Dermis microvascular lymphatic vessel endothelial cell (primary cell): ENCODE measurements at regions not wholly inside any gene's neighbourhood (a gene's known extent, or its start where the extent isn't known, plus 50 kb on each side); places are given as distances from the start of the nearest gene placed in this dataset.

Experiments
- DNase-seq, 2 donors: peaks; one replicate each; pipeline versions ENCODE4 v3.0.0 to v3.0.0-alpha.2; 2010; ENCODE audit warnings: low read depth in 2 of 2

DNA sequence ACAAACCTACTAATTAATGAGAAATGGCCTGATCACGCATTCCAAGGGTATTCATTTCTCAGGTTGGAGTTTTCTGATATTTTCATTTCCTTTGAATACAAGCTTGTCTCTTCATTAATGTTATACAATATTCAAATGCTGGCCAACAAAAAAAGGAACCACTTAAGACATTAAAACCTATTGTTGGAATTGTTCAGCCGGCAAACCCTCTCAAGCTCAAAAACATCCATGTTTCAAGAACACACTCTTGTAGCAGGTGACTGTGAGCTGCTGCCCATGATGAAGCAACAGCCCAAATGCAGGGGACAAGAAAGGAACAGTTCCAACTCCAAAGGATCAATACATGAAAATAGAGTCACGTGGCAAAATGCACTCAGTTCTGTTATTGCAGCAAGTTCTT is 454.5 kb downstream of the BCL11A start:
- DNase-seq, result no peak

DNA sequence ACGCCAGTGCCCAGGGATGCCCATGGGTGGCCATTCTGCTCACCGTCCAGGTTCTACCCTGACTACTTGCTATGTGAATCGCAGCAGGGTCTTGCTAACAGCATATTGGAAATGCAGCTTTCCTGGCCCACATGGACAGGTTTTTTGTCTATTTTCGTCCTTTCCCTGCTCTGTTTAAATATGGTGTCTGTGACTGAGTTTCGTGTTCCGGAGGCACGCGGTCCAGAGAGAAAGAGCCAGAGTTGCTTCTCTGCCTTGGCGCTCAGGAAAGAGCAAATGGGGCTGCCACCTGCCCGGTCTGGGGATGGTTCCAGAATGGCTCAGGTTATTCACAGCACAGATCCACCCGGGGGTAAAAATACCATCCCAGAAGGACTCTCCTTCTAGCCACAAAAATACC is 456.2 kb downstream of the BCL11A start:
- DNase-seq, result no peak

DNA sequence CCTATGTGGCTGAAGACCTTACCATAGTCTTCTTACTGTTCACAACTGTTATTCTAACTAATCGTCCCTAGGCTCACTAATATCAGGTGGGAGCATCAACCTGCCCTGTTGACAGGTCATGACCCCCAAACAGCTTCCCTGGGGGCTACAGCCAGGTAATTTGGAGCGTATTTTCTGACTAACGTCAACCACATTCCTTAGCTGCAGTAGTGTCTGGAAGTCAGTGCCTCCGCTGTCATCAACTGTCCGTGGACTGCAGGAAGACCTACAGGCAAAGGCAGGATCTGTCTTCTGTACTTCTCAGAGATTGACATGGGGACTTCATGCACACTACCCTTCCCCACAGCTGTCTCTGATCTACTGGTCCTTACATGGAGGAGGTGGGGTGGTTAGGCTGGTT is 456.9 kb downstream of the BCL11A start:
- no peak for DNase-seq

DNA sequence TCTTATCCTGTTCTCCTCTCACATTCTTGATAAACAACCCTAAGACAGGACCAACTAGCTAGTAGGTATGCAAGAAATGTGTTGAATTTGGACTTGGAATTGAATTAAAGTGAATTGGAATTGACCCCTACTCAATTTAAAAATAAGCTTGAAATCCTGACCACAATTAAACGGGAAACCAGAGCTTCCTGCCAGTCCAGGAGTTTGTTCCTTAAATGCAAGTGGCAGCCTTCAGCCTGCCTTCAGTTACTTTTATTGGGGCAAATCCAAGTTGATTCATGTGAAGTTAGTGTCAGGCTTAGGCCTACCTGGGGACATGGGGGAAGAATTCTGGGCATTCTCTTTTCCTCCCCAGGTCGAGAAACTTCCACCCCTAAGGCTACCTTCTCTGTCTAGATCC is 457.6 kb downstream of the BCL11A start:
- DNase-seq, result no peak

DNA sequence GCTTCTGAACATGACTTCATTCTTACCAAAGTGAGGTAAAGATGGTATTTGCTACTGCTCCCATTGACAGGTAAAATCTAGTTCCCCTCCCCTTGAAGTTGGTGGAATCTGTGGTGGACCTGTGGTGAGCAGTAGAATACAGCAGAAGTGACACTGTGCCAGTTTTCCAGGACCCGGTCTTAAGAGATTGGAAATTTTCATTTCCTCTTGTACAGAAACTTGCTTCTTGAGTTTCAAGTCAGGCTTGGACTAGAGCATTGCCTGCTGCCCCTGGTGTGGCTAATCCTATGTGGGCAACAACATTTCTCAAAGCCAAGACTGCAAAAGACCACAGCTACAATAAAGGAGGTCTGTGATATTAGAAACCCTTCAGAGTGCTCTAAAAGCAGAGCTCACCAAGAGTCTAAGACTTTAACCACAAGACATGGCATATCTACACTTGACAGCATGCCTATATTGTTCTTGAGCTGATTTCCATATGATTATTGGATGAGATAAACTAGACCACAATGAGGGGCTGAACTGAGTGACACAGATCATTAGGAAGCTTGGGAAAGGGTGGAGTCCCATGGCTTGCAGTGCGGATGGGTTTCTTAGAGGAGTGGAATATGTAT is 458.1 kb downstream of the BCL11A start:
- no peak for DNase-seq

DNA sequence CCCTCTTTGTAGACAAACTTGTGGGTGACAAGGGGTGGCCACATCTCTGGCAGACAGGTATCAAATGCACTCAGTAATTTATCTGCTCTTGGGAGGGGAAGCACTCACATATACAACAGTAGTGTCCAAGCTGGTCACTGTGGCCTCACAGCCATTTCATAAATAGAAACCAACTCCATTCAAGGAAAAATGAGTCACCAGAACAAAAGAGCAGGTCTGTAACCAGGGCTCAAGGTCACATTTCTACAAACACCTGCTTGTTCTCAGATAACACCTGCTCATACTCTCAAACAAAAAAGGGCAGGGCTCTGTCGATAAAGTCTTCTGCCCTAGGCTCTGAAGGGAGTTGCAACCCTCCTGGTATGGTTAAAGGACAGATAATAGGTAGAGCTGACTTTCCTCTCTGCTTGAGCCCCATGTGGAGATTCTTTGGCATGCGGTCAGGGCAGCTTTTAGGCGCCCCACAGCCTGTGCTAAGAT is 459.0 kb downstream of the BCL11A start:
- no peak for DNase-seq

DNA sequence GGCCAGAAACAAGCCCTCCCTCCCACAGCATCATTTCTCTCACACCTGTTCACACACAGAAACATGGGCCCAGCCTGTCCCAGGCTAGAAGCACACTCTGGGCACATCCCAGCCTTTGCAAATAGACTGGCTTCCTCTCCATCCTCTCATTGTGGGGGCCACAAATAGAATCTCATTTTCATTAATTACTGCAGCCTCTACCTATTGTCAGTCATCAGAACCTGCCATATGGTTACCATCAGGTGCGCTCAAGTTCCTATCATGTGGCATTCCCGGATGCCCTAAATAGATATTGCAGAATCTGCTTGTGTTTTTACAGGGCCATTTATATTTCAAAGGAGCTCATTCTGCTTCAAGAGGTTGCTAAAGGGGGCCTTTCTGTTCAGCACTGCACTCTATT is 460.7 kb downstream of the BCL11A start:
- DNase-seq, result no peak

DNA sequence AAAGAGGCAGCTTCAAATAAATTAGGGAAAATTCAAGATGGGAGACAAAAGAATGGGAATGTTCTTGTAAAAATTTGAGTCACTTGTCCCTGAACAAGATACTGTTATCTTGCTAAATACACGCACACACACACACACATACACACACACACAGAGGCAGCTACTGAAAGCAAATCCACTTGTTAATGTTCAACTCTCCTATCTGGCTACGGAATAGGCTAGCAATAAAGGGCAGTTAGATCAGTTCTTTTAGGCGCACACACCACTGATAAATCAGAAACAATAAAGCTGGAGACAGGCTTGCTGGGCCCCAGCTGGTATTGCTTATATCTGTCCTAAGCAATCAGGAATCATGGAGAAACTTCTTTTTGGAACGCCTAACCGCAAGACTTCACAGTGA is 461.6 kb downstream of the BCL11A start:
- DNase-seq, result no peak

DNA sequence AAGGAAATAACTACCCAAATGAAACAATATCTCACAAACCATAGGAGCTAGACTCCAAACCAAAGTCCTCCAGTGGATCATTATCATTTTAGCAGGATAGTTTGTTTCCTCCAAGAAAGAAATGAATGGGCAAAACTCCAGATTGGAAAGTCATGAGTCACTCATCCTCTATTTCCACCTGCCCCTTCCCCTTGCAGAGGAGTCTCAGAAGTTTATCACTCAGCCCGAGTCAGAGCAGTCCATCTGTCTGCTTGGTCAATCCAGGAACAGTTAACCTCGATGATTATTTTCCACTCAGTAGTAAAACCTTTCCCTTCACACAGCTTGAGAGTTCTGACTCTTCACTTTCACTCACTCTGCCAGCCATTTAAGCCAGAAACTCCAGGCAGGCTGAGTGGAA is 462.2 kb downstream of the BCL11A start:
- no peak for DNase-seq

DNA sequence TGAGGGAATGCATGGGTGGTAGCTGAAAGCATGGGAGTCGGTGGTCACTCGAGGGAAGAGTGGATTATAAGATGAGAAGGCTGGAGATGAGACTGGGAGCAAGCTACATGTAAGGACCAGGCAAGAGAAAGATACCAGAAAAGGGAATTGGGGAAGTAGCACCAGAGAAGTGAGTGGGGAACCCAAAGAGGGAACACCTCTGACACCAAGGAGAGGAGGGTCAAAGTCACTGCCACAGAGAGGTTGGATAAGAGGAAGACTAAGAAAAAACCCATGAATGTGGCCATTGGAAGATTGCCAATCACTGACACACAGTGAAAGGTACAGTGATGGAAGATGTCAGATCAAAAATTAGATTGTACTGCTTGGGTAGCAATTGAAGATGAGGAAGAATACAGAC is 473.9 kb downstream of the BCL11A start:
- DNase-seq, result no peak

DNA sequence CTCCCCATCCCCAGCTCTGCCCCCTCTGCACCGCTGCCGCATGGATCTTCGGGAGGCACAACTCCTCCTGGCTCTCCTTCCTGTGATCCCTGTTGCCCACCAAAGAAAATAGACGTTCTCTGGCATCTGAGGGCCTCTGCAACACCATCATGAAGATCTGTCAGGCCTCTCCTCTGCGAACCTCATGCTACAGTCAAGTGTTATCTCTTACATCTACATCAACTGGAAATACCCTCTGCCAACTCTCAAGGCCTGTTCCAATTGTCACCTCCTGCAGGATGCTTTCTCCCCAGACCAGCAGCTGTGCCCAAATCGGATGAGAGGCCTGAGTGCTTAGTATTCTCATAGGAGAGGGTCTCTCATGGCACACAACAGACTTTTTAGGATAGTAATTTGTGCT is 478.4 kb downstream of the BCL11A start:
- no peak for DNase-seq

DNA sequence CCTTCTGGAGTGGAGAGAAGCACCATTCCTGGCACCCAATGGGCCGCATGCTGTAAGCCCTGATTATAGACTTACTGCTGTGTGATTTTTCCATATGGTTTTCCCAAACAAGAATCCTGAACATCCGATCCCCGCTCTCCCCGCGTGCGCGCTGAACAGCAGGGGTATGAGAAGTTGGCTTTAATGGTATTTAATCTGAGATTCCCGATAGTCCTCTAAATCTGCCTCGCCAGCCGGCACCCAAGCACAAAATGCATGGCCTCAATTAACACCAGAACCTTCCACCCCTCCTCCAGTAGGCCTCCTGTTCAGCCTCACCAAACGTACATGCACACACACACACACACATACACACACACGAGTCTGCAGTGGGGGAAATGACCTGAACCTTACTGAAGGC is 480.3 kb downstream of the BCL11A start:
- no peak for DNase-seq

DNA sequence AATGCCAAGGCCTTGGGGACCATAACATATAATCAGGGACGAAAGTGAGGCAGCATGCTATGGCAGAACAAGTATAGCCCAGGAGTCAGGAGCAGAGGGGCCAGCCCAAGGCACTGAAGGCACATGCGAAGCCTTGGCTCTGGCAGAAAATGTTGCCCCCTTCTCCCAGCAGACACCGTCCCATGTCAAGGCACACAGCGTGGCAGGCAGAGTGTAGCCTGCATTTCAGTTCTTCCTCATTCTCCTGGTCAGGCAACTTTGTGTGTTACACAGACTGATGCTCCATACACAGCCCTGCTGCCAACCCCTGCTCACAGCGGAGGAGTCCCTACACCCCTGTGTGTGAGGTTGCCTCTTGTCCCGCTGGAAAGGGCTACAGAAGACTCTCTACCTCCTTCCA is 480.8 kb downstream of the BCL11A start:
- DNase-seq, result no peak

DNA sequence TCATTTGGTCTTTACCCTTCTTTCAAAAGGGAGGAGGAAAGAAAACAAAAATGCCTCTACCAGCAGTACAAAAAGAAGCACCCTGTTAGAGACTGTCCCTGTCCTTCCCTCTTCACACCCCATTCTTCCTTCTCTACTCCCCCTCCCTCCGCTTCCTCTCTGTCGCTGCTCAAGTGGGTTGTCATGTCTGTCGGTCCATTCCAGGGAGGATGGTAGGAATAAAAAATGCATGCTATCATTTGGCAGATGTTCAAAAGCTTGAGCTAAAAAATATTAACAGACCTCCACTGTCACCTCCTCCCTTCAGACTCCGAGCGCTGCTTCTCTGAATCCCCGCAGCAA is 482.0 kb downstream of the BCL11A start:
- DNase-seq, result no peak

DNA sequence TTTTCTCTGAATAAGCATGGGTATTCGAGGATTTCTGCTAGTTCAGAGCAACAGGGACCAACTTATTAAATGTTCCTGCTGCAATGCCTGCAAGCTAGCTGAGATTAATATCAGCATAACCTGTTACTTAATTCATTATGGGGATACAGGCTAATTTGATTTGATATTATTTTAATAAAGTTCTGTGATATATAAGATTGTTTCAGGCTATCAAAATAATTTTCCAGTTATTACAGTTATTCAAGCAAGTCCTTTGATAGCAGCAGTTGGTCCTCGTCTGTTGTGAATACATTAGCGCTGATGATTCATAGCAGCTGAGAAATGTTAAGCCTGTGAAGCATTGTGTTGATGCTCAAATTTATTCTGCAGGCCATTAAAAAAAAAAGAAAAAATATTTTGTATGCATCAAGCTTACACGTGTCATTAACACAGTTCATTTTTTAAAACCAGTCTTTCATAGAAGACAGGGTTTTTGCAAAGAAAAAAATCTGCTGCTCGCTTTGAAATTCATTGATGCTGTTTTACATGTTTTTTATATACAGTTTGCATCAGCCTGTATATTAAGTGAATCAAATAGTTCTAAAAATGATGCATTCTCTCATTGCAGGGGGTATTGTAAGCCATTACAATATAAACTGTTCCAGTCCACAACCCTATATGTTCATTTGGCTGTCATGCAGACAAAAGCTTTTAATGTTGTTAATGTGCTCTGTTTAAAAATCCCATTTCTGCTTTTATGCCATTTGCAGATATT is 482.5 kb downstream of the BCL11A start:
- no peak for DNase-seq

DNA sequence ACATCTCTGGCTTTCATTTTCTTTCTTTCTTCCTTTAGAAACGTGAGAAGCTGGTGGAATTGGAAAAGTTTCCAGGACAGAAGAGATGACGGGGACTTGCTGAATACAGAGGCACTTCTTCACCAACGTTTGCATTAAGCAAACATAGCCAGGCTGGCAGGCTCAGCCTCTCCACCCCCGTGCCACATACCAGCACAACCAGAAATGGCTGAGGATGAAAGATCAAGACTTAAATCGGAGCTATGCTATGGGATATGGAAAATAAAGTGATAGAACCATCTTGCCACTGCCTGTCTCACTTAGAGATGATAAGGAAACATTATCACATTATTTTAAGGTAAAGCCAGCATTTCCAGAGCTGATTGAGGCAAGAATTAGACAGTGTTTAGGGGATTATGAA is 483.3 kb downstream of the BCL11A start:
- no peak for DNase-seq

DNA sequence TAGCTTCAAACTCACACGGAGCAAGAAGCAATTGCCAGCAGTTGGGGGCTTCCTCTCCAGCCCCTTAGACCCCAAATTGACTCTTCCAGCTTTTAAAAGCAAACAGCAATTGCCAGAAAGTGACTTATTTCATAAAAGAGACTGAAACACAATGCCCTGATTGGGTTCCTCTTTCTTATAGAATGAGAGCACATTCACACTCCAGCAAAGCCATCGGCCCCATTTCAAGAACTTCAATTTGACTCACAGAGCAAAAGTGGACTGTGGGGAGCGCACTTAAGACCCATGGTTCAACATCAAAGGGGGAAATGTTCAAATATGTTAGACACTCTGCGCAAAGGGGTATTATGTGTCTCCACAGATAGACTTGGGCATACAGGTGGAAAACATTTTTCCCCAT is 484.7 kb downstream of the BCL11A start:
- no peak for DNase-seq

DNA sequence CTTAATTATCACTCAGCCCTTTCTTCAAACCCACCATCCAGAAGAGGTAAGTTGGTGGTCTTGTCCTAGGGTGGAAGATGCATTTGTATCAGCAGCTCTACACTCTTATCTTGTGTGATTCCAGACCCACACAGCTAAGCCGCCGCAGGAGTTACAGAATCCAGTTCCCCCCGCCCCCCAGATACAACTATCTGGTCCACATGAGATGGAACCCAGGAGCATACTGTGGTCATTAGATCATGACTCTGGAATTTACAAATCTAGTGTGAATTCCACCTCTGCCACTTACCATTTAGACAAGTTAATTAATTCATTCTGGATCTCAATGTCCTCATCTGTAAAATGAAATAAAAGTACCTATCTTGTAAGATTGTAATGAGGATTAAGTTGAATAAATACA is 486.4 kb downstream of the BCL11A start:
- no peak for DNase-seq

DNA sequence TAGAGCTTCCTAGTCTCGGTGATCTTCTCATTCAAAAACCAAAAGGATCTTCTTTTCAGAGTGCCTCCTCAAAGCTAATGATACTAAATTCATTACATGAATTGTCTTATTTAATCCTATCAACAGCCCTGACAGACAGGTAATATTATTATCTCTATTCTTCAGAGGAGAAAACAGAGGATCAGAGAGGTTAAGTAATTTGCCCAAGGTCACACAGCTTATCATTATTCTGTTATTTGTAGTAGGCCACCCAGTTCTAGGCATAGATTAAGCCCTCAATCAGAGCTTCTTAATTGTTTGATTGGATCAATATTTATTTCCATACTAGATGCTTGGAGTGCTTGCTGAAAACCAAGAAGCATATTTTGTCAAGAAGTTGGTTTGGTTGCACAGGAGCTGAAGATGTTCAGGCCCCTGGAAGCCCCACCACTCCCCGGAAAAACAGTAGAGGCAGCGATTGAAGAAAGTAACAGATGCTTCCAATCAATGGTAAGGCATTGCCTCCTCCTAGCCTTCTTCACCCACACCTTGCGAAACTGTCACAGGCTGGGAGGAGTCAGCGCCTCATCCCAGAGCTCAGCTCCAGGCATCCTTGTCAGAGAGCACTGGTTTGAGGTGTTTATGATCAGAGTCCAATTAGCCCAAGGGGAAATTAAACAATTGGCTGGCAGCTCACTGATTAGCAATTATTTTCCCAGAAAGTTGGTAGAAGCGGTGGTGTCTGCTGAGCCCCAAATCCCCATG is 487.2 kb downstream of the BCL11A start:
- DNase-seq, result no peak

DNA sequence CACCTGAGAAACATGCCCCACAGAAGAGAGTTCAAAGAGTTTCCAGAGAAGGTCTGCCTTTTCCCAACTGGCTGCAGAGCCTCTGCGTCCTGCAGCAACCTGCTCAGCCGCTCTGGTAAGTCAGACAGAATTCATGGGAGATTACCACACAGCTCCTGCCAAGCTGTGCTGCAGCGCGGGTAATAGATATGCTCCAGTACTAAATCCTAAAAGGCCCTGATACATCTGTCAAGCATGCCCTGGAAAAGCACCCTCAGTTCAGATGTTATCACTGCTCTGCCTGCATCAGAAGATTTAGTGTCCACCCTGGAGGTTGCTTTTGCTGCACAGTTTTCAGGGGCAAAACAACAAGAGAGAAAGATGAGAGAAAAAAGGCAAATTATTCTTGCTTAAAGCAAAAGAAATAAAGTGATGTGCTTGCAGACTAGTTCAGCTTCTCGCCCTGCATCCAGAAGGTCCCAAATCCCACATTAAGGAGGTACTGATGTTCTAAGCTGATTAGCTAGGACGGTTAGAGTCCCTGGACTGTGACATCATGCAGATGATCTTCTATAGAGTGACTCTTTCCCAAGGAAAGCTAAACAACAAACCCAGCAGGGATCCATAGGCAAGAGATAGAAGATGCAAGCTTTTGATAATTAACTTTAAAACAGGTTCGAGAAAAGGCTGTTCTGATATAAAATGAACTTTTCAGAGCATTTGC is 488.6 kb downstream of the BCL11A start:
- no peak for DNase-seq

DNA sequence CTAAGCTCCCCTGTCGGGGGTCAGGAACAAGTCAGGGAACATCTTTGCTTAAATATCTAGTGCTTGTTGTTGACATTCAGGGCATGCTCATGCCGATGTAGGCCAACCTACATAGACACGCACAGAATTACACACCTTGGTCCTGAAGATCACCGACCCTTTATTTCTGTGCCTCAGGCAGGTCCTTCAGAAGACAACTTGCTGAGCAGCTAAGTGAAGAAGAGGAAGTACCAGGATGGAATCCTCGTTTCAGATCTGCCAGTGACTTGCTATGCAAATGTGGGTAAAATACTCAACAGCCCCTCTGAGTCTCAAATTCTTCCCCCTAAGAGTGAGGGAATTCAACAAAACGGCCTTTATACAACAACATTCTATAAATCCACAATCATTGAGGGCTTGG is 494.7 kb downstream of the BCL11A start:
- DNase-seq, result no peak
